Colonic mucosa (tissue), 4 donors: ENCODE measurements at regions not wholly inside any gene's neighbourhood (a gene's known extent, or its start where the extent isn't known, plus 50 kb on each side); places are given as distances from the start of the nearest gene placed in this dataset.

Source experiments
- DNase-seq: peaks from one replicate; pipeline ENCODE4 v3.0.0-alpha.2; 2020
- H3K27ac ChIP-seq: fragments of 200-600 bp; one replicate; pipeline ENCODE4 v1.8.0; 2021
- H3K27me3 ChIP-seq: fragments of 200-600 bp; one replicate; pipeline ENCODE4 v1.8.0; 2021
- H3K36me3 ChIP-seq: fragments of 200-600 bp; one replicate; pipeline ENCODE4 v1.8.0; 2021
- H3K4me1 ChIP-seq: fragments of 200-600 bp; one replicate; pipeline ENCODE4 v1.8.0; 2021; ENCODE audit warnings: mild to moderate bottlenecking
- H3K4me3 ChIP-seq: fragments of 200-600 bp; one replicate; pipeline ENCODE4 v1.8.0; 2021
- H3K9ac ChIP-seq, 2 donors: one replicate each; pipeline ENCODE4 v1.7.0; 2013; ENCODE audit warnings: control low read depth in 2 of 2, low read depth in 2 of 2, low read length in 2 of 2
- H3K9me3 ChIP-seq: fragments of 200-600 bp; one replicate; pipeline ENCODE4 v1.8.0; 2021
- CTCF ChIP-seq: fragments of 200-600 bp; IDR thresholded peaks from one replicate; pipeline ENCODE4 v1.8.0; 2022; ENCODE audit warnings: antibody characterized with exemption, mild to moderate bottlenecking
- intact Hi-C: fragments of 100-400 bp; cut with DNase I; formaldehyde crosslinking; loops from one replicate; pipeline ENCODE4 v1.14.1; 2022
- donor health status: healthy.
- donor health status: DM: no; HTN: no; CAD: no.
- donor health status: DM: no; HTN: no; CAD: no.

DNA sequence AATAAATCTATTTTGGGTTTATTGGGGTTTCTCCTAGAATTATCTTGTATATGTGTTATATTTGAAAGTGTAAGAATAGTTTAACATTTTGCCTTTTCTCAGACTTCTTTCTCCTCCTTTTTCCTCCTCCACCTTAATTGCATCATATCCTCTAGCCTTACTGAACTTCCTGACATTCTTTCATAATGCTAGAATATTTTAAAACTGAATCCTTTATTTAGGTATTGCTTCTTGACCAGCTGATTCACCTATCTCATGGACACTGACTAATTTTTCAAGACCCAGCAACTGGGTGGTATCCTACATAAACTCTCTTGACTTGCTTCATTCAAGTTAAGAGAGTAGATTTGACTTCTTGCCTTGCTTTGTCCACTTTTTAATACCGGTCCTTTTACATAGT is 1508.9 kb downstream of the STIM2 start:
- Histone ChIP-seq H3K9ac (no peak overlapping the region), H3K36me3 (no peaks in the 10 kb centered on the region), H3K4me3 (no peak overlapping the region), H3K9me3 (no peaks in the 10 kb centered on the region), H3K27ac (no peak overlapping the region), H3K27me3 (no peaks in the 10 kb centered on the region), H3K4me1 (no peaks in the 10 kb centered on the region)
- TF ChIP-seq CTCF, result no peak
- no peak for DNase-seq
- intact Hi-C loops, result no loop called here

DNA sequence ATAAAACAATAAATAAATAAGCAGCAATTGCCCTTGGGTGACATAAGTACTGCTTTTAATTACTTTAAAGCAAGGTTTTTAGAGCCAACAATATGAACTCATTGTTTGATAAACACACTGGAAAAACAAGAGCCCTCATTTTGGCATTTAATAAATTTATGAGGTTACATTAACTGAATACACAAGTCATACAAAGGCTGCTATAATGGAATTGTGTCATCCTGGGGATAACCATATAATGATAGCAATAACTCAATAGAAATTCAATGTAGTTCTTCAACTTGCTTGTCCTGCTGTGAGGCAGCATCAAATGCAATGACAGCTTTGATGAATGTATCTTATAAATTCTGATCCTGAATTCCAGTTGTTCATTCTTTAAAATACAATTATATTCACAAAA is 1512.5 kb downstream of the STIM2 start:
- intact Hi-C loops, result no loop called here
- no peak overlapping the region for H3K4me3 ChIP-seq
- H3K27me3 ChIP-seq, result no peaks in the 10 kb centered on the region
- H3K36me3 ChIP-seq, result no peaks in the 10 kb centered on the region
- no peaks in the 10 kb centered on the region for H3K4me1 ChIP-seq
- H3K9ac ChIP-seq, result no peak overlapping the region
- no peak overlapping the region for H3K27ac ChIP-seq
- TF ChIP-seq CTCF, result no peak
- DNase-seq, result no peak
- no peaks in the 10 kb centered on the region for H3K9me3 ChIP-seq

DNA sequence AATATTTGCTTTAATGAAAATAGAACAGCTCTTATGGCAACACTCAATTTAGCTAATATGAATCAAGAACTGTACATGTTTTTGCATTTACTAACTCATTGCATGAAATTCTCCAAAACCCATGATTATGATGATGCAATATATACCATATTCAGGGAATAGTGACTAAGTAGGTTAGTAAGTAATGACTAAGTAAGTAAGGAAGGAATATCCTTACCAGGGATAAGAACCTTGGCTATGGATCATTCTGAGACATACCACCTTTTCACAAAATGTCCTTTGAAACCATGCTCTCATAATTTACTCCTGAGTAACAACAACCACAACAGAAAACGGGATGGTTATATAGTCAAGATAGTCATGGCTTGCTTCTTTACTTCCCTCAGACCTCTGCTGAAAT is 1513.0 kb downstream of the STIM2 start:
- Histone ChIP-seq H3K4me3 (no peak overlapping the region), H3K4me1 (no peaks in the 10 kb centered on the region), H3K9me3 (no peaks in the 10 kb centered on the region), H3K36me3 (no peaks in the 10 kb centered on the region), H3K27me3 (no peaks in the 10 kb centered on the region), H3K9ac (no peak overlapping the region), H3K27ac (no peak overlapping the region)
- no peak for DNase-seq
- intact Hi-C loops, result no loop called here
- no peak for TF ChIP-seq CTCF

- TF ChIP-seq CTCF, result no peak
Measured at GRCh38 chr4:28378109-28378830, 1517.6 kb downstream of the STIM2 start.

GRCh38 chr4:28385801-28386200 is 1525.2 kb downstream of the STIM2 start:
- no peak for DNase-seq
- Histone ChIP-seq H3K9me3 (no peaks in the 10 kb centered on the region), H3K36me3 (no peaks in the 10 kb centered on the region), H3K4me3 (no peak overlapping the region), H3K4me1 (no peaks in the 10 kb centered on the region), H3K27ac (no peak overlapping the region), H3K9ac (no peak overlapping the region), H3K27me3 (no peaks in the 10 kb centered on the region)
- TF ChIP-seq CTCF, result no peak
- intact Hi-C loops, result no loop called here

More at GRCh38 chr4:28378109-28378830, 1517.6 kb downstream of the STIM2 start:
- DNase-seq, result no peak
- no peaks in the 10 kb centered on the region for H3K9me3 ChIP-seq
- no peak overlapping the region for H3K9ac ChIP-seq
- H3K4me1 ChIP-seq, result no peaks in the 10 kb centered on the region
- no peaks in the 10 kb centered on the region for H3K36me3 ChIP-seq
- no peak overlapping the region for H3K4me3 ChIP-seq
- intact Hi-C loops, result no loop called here
- H3K27me3 ChIP-seq, result no peaks in the 10 kb centered on the region
- H3K27ac ChIP-seq, result no peak overlapping the region
